ENCODE measurements at regions not wholly inside any gene's neighbourhood (a gene's known extent, or its start where the extent isn't known, plus 50 kb on each side); places are given as distances from the start of the nearest gene placed in this dataset.
"Not testable (repeated sequence)": the region's sequence is repeated elsewhere in the genome, so short reads cannot be mapped to it uniquely, and the experiment has no call there.

GRCh38 chr1:191525944-191526343, 632.3 kb upstream of the RGS18 start:
- not testable (repeated sequence) for DNase-seq

DNA sequence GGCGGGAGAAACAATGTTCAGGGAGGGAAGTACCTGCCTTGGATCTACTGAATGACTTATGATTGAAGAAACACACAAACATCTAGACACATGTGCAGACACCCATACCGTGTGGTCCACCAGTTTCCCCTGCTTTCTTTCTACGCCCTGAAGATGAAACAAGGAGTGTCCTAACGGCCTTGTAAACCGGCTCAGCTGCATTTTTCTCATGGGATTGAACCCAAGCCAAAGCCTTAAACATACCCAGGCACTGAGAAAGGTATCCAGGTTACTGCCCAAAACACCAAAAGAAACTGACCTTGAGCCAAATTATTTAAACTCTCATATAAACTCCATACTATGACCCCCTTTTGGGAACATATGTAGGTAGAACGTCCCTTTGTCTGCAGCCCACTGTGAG, 630.0 kb upstream of the RGS18 start:
- DNase-seq, result no peak

DNA sequence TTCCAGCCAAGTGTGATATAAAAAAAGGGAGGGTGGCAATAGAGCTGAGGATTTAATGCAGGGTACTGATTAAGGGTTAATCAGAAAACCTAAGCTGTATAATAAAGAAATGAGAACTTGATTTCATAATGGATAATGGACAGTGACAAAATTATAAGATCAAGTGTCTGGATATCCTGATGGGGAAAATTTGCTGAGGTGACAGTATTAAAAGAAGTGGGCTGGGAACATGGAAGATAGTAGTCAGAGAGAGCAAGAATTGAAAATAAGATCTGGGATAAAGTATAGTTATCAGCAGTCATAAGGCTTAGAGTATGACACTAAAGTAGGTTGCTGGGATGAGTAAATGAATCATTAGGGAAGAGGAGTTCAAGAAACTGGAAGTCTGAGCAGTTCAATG, 627.3 kb upstream of the RGS18 start:
- no peak for DNase-seq

- no peak for DNase-seq
These were observed 625.0 kb upstream of the RGS18 start for GRCh38 chr1:191533254-191533653.

DNA sequence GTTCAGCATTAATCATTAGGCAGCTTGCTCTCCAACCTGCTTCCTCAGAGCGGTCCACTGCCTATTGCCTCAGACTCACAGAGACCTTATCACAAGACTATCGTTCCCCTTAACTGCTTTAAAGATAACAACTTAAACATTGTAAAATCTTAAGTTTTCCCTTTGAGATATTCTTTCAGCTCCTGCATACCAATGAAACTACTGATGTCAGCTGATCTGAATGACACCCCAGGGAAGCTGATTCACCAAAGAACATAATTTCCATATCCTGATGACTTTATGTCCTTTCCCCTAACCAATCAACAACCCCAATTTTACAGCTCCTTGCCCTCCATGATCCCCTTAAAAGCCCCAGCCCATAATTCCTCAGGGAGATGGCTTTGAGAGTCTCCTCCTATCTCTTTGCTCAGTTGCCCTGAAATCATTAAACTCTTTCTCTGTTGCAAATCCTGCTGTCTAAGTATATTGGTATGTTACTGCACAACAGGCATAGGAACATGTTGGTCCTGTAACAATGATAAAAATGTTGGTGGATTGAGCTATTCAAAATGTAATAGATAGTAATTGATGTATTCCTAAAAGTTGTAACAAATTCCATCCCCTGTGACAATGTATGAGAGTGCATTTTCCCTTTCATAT, 621.4 kb upstream of the RGS18 start:
- DNase-seq, result no peak

GRCh38 chr1:191541758-191542157, 616.5 kb upstream of the RGS18 start:
- no peak for DNase-seq

DNA sequence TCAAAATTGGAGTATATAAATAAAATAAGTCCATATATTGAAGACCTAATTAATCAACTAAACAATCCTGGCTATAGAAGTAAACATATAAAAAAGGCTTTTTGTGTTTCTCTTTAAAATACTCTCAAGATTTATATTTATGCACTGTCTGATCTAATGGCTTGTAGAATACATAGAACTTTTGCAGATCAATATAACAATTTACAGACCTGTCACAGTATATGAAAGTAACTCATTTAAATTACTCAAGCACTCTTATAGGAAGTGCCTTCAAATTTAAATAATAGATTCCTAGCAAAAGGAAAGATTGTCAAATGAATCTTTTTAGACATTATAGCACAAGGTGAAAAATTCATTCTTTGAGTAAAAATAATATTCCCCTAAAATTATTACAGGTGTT, 615.8 kb upstream of the RGS18 start:
- no peak for DNase-seq

- no peak for DNase-seq
These were observed 611.5 kb upstream of the RGS18 start for GRCh38 chr1:191546803-191547202.

- DNase-seq, result no peak
These were observed 607.2 kb upstream of the RGS18 start for GRCh38 chr1:191551019-191551418.

GRCh38 chr1:191558379-191558778, 599.9 kb upstream of the RGS18 start:
- no peak for DNase-seq

DNA sequence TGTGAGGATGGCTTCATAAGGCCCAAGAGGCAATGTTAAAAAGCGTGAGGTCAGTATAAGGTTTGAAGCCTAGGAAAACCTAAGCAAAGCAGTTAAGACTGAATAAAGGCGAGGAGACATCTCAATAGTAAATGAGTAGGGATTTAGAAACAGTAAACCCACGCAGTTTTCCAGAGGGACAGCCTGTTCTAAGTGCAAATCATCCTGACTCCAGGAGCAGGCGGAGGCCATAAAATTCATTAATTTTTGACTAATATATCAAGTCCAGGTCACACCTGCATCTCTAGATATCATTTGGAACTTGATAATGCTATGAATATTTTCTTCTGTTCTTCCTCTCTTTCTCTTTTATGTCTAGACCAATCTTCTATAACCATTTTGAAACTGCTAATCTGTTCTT, 597.0 kb upstream of the RGS18 start:
- DNase-seq, result no peak

- no peak for DNase-seq
These were observed 594.0 kb upstream of the RGS18 start for GRCh38 chr1:191564275-191564674.

DNA sequence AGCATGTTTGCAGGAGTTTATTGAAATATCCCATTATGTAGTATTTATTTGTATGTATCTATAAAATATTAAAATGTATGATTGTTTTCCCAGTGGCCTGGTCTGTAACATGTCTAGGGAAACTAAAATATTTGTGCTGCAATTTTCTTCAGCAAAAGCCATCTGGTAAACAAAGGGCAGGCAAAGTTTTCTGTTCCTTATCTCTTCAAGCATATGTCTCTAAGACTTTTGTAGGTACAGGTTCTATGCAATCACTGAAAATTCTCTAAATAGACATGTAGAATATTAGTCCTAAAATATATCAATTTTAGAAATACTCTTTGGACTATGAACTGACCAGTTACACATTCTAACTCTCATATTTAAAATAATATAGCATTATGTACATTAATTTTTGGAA, 585.8 kb upstream of the RGS18 start:
- DNase-seq, result no peak

DNA sequence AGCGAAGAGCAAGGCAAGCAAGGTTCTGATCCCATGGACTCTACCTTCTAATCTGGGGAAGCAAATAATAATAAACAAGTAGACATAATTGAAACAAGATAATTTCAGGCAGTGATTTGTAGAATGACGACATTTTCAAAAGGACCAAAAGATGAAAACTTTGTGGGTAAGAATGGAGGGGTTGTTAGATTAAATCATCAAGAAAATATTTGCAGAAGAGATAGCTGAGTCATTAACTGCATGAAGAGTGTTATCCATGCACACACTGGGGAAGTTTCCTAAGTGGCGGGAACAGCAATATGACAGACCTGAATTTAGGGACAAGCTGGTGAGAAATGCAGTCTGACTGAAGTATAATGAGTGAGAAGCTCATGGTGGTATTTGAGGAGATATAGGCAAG, 583.1 kb upstream of the RGS18 start:
- DNase-seq, result no peak

DNA sequence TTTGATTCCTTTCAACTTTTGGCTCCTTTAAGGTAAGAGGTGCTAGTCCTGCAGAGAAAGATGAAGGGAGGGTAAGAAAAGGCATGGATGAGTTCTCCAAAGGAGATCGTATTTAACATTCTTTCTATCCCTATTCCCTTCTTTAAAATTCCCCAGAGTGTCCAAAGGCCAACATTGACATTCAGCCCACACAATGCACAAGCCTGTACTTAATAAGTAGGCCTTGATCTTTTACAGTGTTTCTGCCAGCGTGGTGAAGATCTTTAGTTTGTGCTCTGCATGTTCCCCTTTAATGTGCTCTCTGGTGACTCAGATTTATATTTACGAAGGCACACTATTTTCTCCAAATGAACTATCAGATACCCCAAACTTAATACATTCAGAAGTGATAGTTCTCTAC, 582.5 kb upstream of the RGS18 start:
- no peak for DNase-seq

DNA sequence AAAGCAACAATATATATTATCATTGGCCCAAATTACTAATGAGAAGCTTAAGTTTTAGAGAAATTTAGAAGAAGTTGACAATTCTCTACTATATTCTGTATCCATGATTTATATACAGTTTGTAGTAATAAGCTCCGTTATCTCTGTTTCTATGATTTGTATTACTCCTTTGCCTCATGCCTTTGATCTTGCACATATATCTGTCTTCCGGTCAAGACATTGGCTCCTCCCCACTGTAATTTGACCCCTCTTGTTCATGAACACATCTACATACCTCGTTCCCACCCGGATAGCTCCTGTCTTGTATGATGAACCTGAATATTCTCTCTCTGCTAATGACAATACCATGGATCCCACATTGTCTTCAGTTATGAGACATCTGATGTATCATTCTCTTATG, 581.0 kb upstream of the RGS18 start:
- DNase-seq, result no peak

GRCh38 chr1:191578281-191578680, 580.0 kb upstream of the RGS18 start:
- no peak for DNase-seq

DNA sequence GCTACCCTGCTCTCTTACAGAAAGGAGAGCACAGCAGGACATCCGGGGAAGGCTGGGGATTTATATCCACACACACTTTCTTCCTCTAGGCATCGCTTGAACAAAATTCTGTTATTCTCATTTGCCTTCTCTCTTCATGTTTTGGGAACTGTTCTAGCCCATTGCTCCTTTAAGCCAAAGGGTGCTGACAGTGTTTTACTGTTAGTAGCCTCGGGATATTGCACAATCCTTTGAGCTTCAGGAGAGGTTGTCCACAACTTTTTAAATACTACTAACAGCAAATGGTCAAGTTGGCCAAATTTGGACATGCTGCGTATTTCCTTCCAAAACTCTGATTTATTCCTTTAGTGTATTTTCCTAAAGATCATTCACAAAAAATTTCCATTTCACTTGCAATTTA, 579.2 kb upstream of the RGS18 start:
- DNase-seq, result no peak

DNA sequence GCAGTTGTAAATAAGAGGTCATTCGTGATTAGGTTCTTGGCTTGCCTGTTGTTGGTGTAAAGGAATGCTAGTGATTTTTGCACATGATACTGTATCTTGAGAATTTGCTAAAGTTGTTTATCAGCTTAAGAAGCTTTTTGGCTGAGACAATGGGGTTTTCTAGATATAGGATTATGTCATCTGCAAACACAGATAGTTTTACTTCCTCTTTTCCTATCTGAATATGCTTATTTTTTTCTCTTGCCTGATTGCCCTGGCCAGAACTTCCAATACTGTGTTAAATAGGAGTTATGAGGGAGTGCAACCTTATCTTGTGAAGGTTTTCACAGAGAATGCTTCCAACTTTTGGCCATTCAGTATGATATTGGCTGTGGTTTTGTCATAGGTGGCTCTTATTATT, 576.1 kb upstream of the RGS18 start:
- DNase-seq, result no peak

DNA sequence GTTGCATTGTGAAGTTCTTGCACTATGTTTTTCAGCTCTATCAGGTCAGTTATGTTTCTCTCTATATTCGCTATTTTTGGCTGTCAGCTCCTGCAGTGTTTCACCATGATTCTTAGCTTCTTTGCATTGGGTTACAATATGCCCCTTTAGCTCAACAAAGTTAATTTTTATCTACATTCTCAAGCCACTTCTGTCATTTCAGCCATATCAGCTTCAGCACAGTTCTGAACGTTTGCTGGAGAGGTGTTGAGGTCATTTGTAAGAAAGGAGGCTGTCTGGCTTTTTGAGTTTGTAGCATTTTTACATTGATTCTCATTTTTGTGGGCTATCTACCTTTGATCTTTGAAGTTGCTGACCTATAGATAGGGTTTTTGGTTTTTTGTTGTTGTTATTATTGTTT, 573.2 kb upstream of the RGS18 start:
- no peak for DNase-seq

GRCh38 chr1:191588905-191589304, 569.4 kb upstream of the RGS18 start:
- DNase-seq, result no peak

DNA sequence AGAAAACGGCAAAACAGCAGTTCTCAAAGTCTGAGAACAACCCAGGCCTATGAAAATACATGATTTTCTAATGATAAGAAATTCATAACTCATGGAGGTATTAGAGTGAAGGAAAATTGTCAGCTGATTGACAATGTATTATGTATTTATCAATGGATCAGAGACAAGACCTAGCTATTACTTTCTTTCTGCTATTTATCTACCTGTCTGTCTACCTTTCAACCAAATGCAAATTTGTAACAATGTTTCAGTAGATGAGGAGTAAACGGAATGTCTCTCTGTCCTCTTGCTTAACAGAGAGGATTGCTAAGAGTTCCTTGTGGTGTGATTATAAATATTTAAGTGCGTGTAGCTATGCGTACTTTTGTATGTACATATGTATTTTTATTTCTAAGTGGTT, 568.7 kb upstream of the RGS18 start:
- DNase-seq, result no peak

DNA sequence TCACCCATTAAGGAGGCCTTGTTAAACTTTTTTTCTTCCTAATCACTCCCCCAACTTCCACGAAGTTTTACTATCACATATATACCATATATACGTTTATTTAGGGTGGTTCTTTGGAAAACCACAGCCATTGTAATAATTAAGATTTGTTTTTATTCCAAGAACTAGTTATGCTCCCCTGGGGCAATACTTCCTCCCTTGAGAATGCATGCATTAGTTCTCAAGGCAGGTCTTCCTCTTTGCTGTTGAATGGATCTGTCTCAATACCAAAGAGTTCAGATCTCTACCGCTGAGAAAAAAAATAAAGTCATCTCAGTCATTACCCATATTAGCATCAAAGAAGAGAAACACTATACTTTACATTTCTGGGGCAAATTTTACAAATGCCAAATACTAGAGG, 567.7 kb upstream of the RGS18 start:
- DNase-seq, result no peak

- DNase-seq, result no peak
These were observed 566.2 kb upstream of the RGS18 start for GRCh38 chr1:191592039-191592438.

DNA sequence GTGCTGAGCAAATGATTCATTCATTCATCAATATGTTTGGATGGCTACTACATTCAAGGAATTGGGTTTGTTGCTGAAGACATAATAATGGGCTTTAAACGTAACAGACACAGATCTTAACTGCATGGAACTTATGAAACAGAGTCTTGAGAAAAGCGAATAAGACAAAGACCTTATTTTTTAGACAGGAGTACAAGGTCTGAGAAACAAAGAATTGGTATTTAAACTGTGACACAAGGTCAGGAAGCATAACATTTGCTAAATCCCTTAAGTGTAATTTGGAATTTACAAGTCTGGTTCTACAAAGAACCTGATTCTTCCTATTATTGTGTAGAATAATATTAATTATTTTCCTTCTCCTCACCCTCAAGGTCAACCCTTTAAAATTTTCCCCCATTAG, 565.4 kb upstream of the RGS18 start:
- DNase-seq, result no peak

DNA sequence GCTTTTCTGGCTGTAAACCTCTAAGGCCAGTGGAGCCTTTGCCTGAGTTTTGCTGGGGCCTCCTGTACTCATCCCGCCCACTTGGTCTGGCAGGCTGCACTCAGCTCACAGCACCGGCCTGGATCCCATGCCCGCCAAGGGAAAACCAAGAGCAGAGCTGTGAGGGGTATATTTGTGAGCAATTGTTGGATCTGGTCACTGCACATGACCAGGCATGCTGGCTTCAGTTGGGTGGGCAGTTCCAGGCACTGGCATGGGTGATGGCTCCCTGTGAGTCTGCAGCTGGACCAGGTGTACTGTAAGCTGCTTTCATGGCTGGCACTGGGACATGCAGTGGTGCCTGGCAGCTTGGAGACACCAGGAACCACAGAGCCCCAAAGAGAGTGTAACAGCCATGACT, 563.1 kb upstream of the RGS18 start:
- no peak for DNase-seq

All from SW 1271 (cell line).